ENCODE measurements at regions not wholly inside any gene's neighbourhood (a gene's known extent, or its start where the extent isn't known, plus 50 kb on each side); places are given as distances from the start of the nearest gene placed in this dataset.

- TF ChIP-seq POLR2A (IDR thresholded peaks at IDR 0.05; ENCODE audit: low read depth, low read length) (no peak), POLR2AphosphoS5 (IDR thresholded peaks at IDR 0.05; ENCODE audit: low read depth, low read length) (no peak), PAX5 (IDR thresholded peaks at IDR 0.05; ENCODE audit: insufficient read depth, low read length, severe bottlenecking) (no peak), TAF1 (IDR thresholded peaks at IDR 0.05; ENCODE audit: low read depth, low read length) (no peak), POU2F2 (IDR thresholded peaks at IDR 0.05; ENCODE audit: low read depth, low read length) (no peak)
Observed at GRCh38 chr4:20356565-20356964, 104.9 kb downstream of the SLIT2 start.

Measured in GM12891 (cell line).